ENCODE measurements at regions not wholly inside any gene's neighbourhood (a gene's known extent, or its start where the extent isn't known, plus 50 kb on each side); places are given as distances from the start of the nearest gene placed in this dataset.
"Not testable (repeated sequence)": the region's sequence is repeated elsewhere in the genome, so short reads cannot be mapped to it uniquely, and the experiment has no call there.

GRCh38 chr13:68550330-68550729 is 1320.2 kb upstream of the PCDH9 start:
- ChIA-PET POLR2A (no interaction called here), CTCF (no interaction called here)
- no peak overlapping the region for H3K27ac ChIP-seq (ENCODE audit: extremely low read depth, low read depth, low read length)
- H3K36me3 ChIP-seq (ENCODE audit: control insufficient read depth in 2 of 2, insufficient read depth in 1 of 2, low read length in 2 of 2): no peaks in the 10 kb centered on the region
- H3K9me3 ChIP-seq (ENCODE audit: control insufficient read depth, insufficient read depth, low read depth, low read length): no peaks in the 10 kb centered on the region
- TF ChIP-seq ZIC2 (tag by site-specific recombination; IDR thresholded peaks at IDR 0.05): no peak
- no peak for TF ChIP-seq ZNF585B (tag by site-specific recombination; IDR thresholded peaks at IDR 0.05)
- no peak for TF ChIP-seq ZNF391 (tag by site-specific recombination; IDR thresholded peaks at IDR 0.05; ENCODE audit: borderline replicate concordance, low read depth)
- no peak for TF ChIP-seq REST (tag by site-specific recombination; IDR thresholded peaks at IDR 0.05)
- TF ChIP-seq ZNF558 (tag by site-specific recombination; IDR thresholded peaks at IDR 0.05): no peak
- no peak for TF ChIP-seq ZNF324 (tag by site-specific recombination; IDR thresholded peaks at IDR 0.05)
- no peaks in the 10 kb centered on the region for H3K4me1 ChIP-seq (ENCODE audit: control insufficient read depth, insufficient read depth, low read length)
- no peak overlapping the region for H3K4me3 ChIP-seq (ENCODE audit: low read depth, low read length)

- ChIA-PET POLR2A (no interaction called here), CTCF (no interaction called here)
- H3K27ac ChIP-seq (ENCODE audit: extremely low read depth, low read depth, low read length): no peak overlapping the region
- no peaks in the 10 kb centered on the region for H3K4me1 ChIP-seq (ENCODE audit: control insufficient read depth, insufficient read depth, low read length)
- TF ChIP-seq ZFP37 (tag by site-specific recombination; IDR thresholded peaks at IDR 0.05) (no peak), ZNF302 (tag by site-specific recombination; IDR thresholded peaks at IDR 0.05; ENCODE audit: low read depth) (no peak), ZBTB10 (tag by site-specific recombination; IDR thresholded peaks at IDR 0.05) (no peak), ZNF157 (tag by site-specific recombination; IDR thresholded peaks at IDR 0.05) (no peak), ZBTB17 (tag by site-specific recombination; IDR thresholded peaks at IDR 0.05) (no peak), GLI4 (tag by site-specific recombination; IDR thresholded peaks at IDR 0.05) (no peak), ZBTB26 (tag by site-specific recombination; optimal IDR thresholded peaks at IDR 0.05) (no peak), HOXA7 (CRISPR knock-in tag; IDR thresholded peaks at IDR 0.05; ENCODE audit: borderline replicate concordance) (no peak), ZNF114 (tag by site-specific recombination; IDR thresholded peaks at IDR 0.05) (no peak)
- H3K9me3 ChIP-seq (ENCODE audit: control insufficient read depth, insufficient read depth, low read depth, low read length): no peaks in the 10 kb centered on the region
- no peaks in the 10 kb centered on the region for H3K36me3 ChIP-seq (ENCODE audit: control insufficient read depth in 2 of 2, insufficient read depth in 1 of 2, low read length in 2 of 2)
- H3K4me3 ChIP-seq (ENCODE audit: low read depth, low read length): no peak overlapping the region
These were observed 1310.1 kb upstream of the PCDH9 start for GRCh38 chr13:68540244-68540643.

- POLR2A ChIA-PET: no interaction called here
- CTCF ChIA-PET: no interaction called here
- H3K9me3 ChIP-seq (ENCODE audit: control insufficient read depth, insufficient read depth, low read depth, low read length): no peaks in the 10 kb centered on the region
- no peaks in the 10 kb centered on the region for H3K4me1 ChIP-seq (ENCODE audit: control insufficient read depth, insufficient read depth, low read length)
- no peak for TF ChIP-seq PRDM4 (tag by site-specific recombination; IDR thresholded peaks at IDR 0.05)
- H3K27ac ChIP-seq (ENCODE audit: extremely low read depth, low read depth, low read length): no peak overlapping the region
- H3K36me3 ChIP-seq (ENCODE audit: control insufficient read depth in 2 of 2, insufficient read depth in 1 of 2, low read length in 2 of 2): no peaks in the 10 kb centered on the region
- no peak overlapping the region for H3K4me3 ChIP-seq (ENCODE audit: low read depth, low read length)
These were observed 1305.2 kb upstream of the PCDH9 start for GRCh38 chr13:68535329-68535728.

GRCh38 chr13:68527167-68527566 is 1297.0 kb upstream of the PCDH9 start:
- H3K4me1 ChIP-seq (ENCODE audit: control insufficient read depth, insufficient read depth, low read length); H3K27ac ChIP-seq (ENCODE audit: extremely low read depth, low read depth, low read length); H3K4me3 ChIP-seq (ENCODE audit: low read depth, low read length); POLR2A ChIA-PET; H3K9me3 ChIP-seq (ENCODE audit: control insufficient read depth, insufficient read depth, low read depth, low read length); CTCF ChIA-PET; H3K36me3 ChIP-seq (ENCODE audit: control insufficient read depth in 2 of 2, insufficient read depth in 1 of 2, low read length in 2 of 2): not testable (repeated sequence)
